SK-N-SH (cell line): ENCODE measurements at regions not wholly inside any gene's neighbourhood (a gene's known extent, or its start where the extent isn't known, plus 50 kb on each side); places are given as distances from the start of the nearest gene placed in this dataset.

Source experiments
- CTCF ChIA-PET: fragments of 300-600, 350-600 bp; formaldehyde crosslinking; extraction: SDS; loops from one replicate; lab custom pipeline; 2021; lab: Yijun Ruan, JAX
- POLR2A ChIA-PET: fragments of 350-600 bp; sonication (Branson Sonifier 250); formaldehyde crosslinking; extraction: SDS; loops from one replicate; lab custom pipeline; 2020; ENCODE audit warnings: antibody characterized with exemption, inconsistent platforms; lab: Yijun Ruan, JAX
- DNase-seq: peaks from one replicate; pipeline ENCODE4 v3.0.0; 2012
- H2AFZ ChIP-seq: fragments of 200-600 bp; sonication (generic); 2 replicates; pipeline ENCODE4 v1.8.1; 2016; ENCODE audit warnings: antibody characterized with exemption, mild to moderate bottlenecking, low read depth
- H3F3A ChIP-seq: fragments of 200-600 bp; sonication (generic); replicated peaks from 2 replicates; pipeline ENCODE3; 2016; ENCODE audit warnings: antibody characterized with exemption, mild to moderate bottlenecking; ENCODE audit not compliant: insufficient read depth
- H3K27ac ChIP-seq, 2 experiments: fragments of 200-500 bp in 1 of 2; fragments of 200-600 bp in 1 of 2; sonication (Bioruptor generic) in 1 of 2; sonication (generic), shearing (Covaris generic) in 1 of 2; 2 replicates each; pipeline versions ENCODE4 v1.5.1 to v1.6.1; 2014 to 2016; ENCODE audit warnings: low read depth in 2 of 2, inconsistent platforms in 1 of 2, low read length in 1 of 2, mild to moderate bottlenecking in 1 of 2, mixed read lengths in 1 of 2
- H3K27me3 ChIP-seq: fragments of 200-600 bp; sonication (generic), shearing (Covaris generic); 2 replicates; pipeline ENCODE4 v1.6.1; 2016; ENCODE audit warnings: mixed run types; ENCODE audit not compliant: insufficient read depth
- H3K36me3 ChIP-seq, 2 experiments: fragments of 200-500 bp in 1 of 2; fragments of 200-600 bp in 1 of 2; sonication (Bioruptor generic) in 1 of 2; sonication (generic) in 1 of 2; replicated peaks in 1 of 2; 2 replicates each; pipeline versions ENCODE3 to v1.5.1; 2014 to 2016; ENCODE audit warnings: low read length in 1 of 2, mild to moderate bottlenecking in 1 of 2; ENCODE audit not compliant: insufficient read depth in 2 of 2, control insufficient read depth in 1 of 2
- H3K4me1 ChIP-seq, 2 experiments: fragments of 200-500 bp in 1 of 2; fragments of 200-600 bp in 1 of 2; sonication (Bioruptor generic) in 1 of 2; sonication (generic), shearing (Covaris generic) in 1 of 2; 2 replicates each; pipeline versions ENCODE4 v1.5.1 to v1.6.1; 2014 to 2016; ENCODE audit warnings: low read depth in 1 of 2, low read length in 1 of 2, mixed run types in 1 of 2; ENCODE audit not compliant: insufficient read depth in 2 of 2, control insufficient read depth in 1 of 2
- H3K4me2 ChIP-seq: fragments of 200-600 bp; sonication (generic), shearing (Covaris generic); 2 replicates; pipeline ENCODE4 v1.6.1; 2017; ENCODE audit warnings: mixed run types
- H3K4me3 ChIP-seq, 2 experiments: fragments of 200-500 bp in 1 of 2; fragments of 200-600 bp in 1 of 2; sonication (Bioruptor generic) in 1 of 2; sonication (generic), shearing (Covaris generic) in 1 of 2; 2 replicates each; pipeline versions ENCODE4 v1.5.1 to v1.8.1; 2014 to 2016; ENCODE audit warnings: low read depth in 2 of 2, inconsistent platforms in 1 of 2, low read length in 1 of 2, mild to moderate bottlenecking in 1 of 2, mixed read lengths in 1 of 2, moderate library complexity in 1 of 2
- H3K79me2 ChIP-seq: fragments of 200-600 bp; sonication (generic); 2 replicates; pipeline ENCODE4 v1.8.1; 2017; ENCODE audit warnings: mild to moderate bottlenecking; ENCODE audit not compliant: insufficient read depth
- H3K9ac ChIP-seq: fragments of 200-600 bp; sonication (generic); 2 replicates; pipeline ENCODE4 v1.6.1; 2017; ENCODE audit warnings: mixed run types
- H3K9me2 ChIP-seq: fragments of 200-600 bp; sonication (generic); 2 replicates; pipeline ENCODE4 v1.6.1; 2017; ENCODE audit warnings: mixed run types
- H3K9me3 ChIP-seq: fragments of 200-600 bp; sonication (generic); 2 replicates; pipeline ENCODE4 v1.6.1; 2017; ENCODE audit warnings: mixed run types, mild to moderate bottlenecking, moderate library complexity
- H4K20me1 ChIP-seq: fragments of 200-600 bp; sonication (generic); 2 replicates; pipeline ENCODE4 v1.6.1; 2017; ENCODE audit warnings: mild to moderate bottlenecking, mixed run types; ENCODE audit not compliant: insufficient read depth
- CTCF ChIP-seq: fragments of 200-600 bp; sonication (generic); IDR thresholded peaks from 2 replicates; pipeline ENCODE4 v1.6.1; 2017; ENCODE audit warnings: antibody characterized with exemption, mild to moderate bottlenecking, moderate library complexity
- ELF1 ChIP-seq: IDR thresholded peaks from 2 replicates; pipeline ENCODE4 v1.4.0; 2012
- EP300 ChIP-seq, 2 experiments: IDR thresholded peaks; 2 replicates each; pipeline versions ENCODE4 v1.4.0 to v1.6.1; 2012; ENCODE audit warnings: borderline replicate concordance in 1 of 2, low read depth in 1 of 2, low read length in 1 of 2
- EZH2phosphoT487 ChIP-seq: fragments of 200-600 bp; sonication (generic); IDR thresholded peaks from 2 replicates; pipeline ENCODE4 v1.6.1; 2017; ENCODE audit warnings: low read depth, mixed run types, mild to moderate bottlenecking, antibody characterized with exemption, moderate library complexity, borderline replicate concordance
- FOXJ3 ChIP-seq: sonication (generic); formaldehyde crosslinking; IDR thresholded peaks from 2 replicates; pipeline ENCODE4 v1.5.1; 2020; ENCODE audit warnings: mild to moderate bottlenecking, missing genetic modification reagents
- GATA2 ChIP-seq: sonication (generic); formaldehyde crosslinking; IDR thresholded peaks from 2 replicates; pipeline ENCODE4 v1.5.0; 2020; ENCODE audit warnings: mild to moderate bottlenecking, missing genetic modification reagents
- IRF3 ChIP-seq: fragments of 150-350 bp; IDR thresholded peaks from 2 replicates; pipeline ENCODE4 v1.6.1; 2016; ENCODE audit warnings: mild to moderate bottlenecking, low read depth, low read length
- MAX ChIP-seq: IDR thresholded peaks from 2 replicates; pipeline ENCODE4 v1.4.0; 2012; ENCODE audit warnings: low read depth
- MXI1 ChIP-seq: IDR thresholded peaks from 2 replicates; pipeline ENCODE4 v1.6.1; 2012; ENCODE audit warnings: mild to moderate bottlenecking, low read depth, low read length, improper control_type of control experiment
- NFIC ChIP-seq: IDR thresholded peaks from 2 replicates; pipeline ENCODE4 v1.4.0; 2012; ENCODE audit warnings: borderline replicate concordance
- NRF1 ChIP-seq: IDR thresholded peaks from 2 replicates; pipeline ENCODE4 v1.6.1; 2012; ENCODE audit warnings: low read depth, mild to moderate bottlenecking, low read length
- RAD21 ChIP-seq: IDR thresholded peaks from 2 replicates; pipeline ENCODE4 v1.6.1; 2012; ENCODE audit warnings: mild to moderate bottlenecking, low read length
- RFX5 ChIP-seq: IDR thresholded peaks from 2 replicates; pipeline ENCODE4 v1.6.1; 2012; ENCODE audit warnings: mild to moderate bottlenecking, improper control_type of control experiment, low read length
- RXRA ChIP-seq: IDR thresholded peaks from 2 replicates; pipeline ENCODE4 v1.4.0; 2012; ENCODE audit warnings: low read depth, mild to moderate bottlenecking, borderline replicate concordance
- SIN3A ChIP-seq: IDR thresholded peaks from 2 replicates; pipeline ENCODE4 v1.6.1; 2012; ENCODE audit warnings: low read depth, mild to moderate bottlenecking, low read length, moderate library complexity, borderline replicate concordance
- TEAD4 ChIP-seq: IDR thresholded peaks from 2 replicates; pipeline ENCODE4 v1.4.0; 2012; ENCODE audit warnings: mild to moderate bottlenecking, borderline replicate concordance; ENCODE audit not compliant: insufficient read depth
- USF1 ChIP-seq: IDR thresholded peaks from 2 replicates; pipeline ENCODE4 v1.4.0; 2012; ENCODE audit warnings: low read depth, borderline replicate concordance
- USF2 ChIP-seq: fragments of 150-350 bp; IDR thresholded peaks from 2 replicates; pipeline ENCODE4 v1.6.1; 2017; ENCODE audit warnings: antibody characterized with exemption, low read length, low read depth, borderline replicate concordance
- WGBS: methylation state at CpG from one replicate; pipeline ENCODE4 v1.1.6; 2017; ENCODE audit warnings: low lambda C conversion rate; 5-methylcytosine and 5-hydroxymethylcytosine counted together

GRCh38 chr16:48447428-48447827 lies 62.2 kb upstream of the SIAH1 start (continued):
- TF ChIP-seq IRF3 (no peak), GATA2 (CRISPR knock-in tag) (no peak), FOXJ3 (CRISPR knock-in tag) (no peak), USF1 (no peak), SIN3A (no peak), MXI1 (no peak), CTCF (no peak), NRF1 (no peak), RAD21 (no peak)
- TF ChIP-seq, all 33 proteins: peak for 0

- no peak for TF ChIP-seq USF1
- TF ChIP-seq NFIC: no peak
- no peak for TF ChIP-seq NRF1
- no peak for TF ChIP-seq USF2
- TF ChIP-seq EZH2phosphoT487: no peak
- TF ChIP-seq EP300 (IDR thresholded peaks at IDR 0.05; ENCODE audit: borderline replicate concordance in 1 of 2, low read depth in 1 of 2, low read length in 1 of 2): no peak
- TF ChIP-seq MAX: no peak
- no peak for TF ChIP-seq ELF1
- no peak for TF ChIP-seq RFX5
- no peak for TF ChIP-seq RXRA
- TF ChIP-seq TEAD4: no peak
- POLR2A ChIA-PET: no interaction called here
- CTCF ChIA-PET: interaction anchor here (1.2 kb wide), 1 partner anchor 177 kb away, joined by 5 read pairs; no protein-coding TSS in a partner anchor
Measured at GRCh38 chr16:48446534-48446920, 61.3 kb upstream of the SIAH1 start.

More at GRCh38 chr16:48446534-48446920, 61.3 kb upstream of the SIAH1 start:
- 84% methylated on average over 5 of the region's 5 CpGs for WGBS
- H3F3A ChIP-seq: peaks cover 8% of the 10 kb centered on the region
- no peaks in the 10 kb centered on the region for H3K9me3 ChIP-seq
- H3K27ac ChIP-seq: no peak overlapping the region
- no peaks in the 10 kb centered on the region for H3K79me2 ChIP-seq
- H3K27me3 ChIP-seq: no peaks in the 10 kb centered on the region
- no peaks in the 10 kb centered on the region for H4K20me1 ChIP-seq
- no peak overlapping the region for H3K9ac ChIP-seq
- H2AFZ ChIP-seq: no peak overlapping the region
- 0 out of 4 replicates have a peak, but pooled peaks cover 0 to 7% of the 10 kb centered on the region in 2 experiments for H3K4me1 ChIP-seq
- no peak for DNase-seq
- no peak overlapping the region for H3K4me2 ChIP-seq
- no peak overlapping the region for H3K4me3 ChIP-seq
- H3K36me3 ChIP-seq: no peaks in the 10 kb centered on the region
- no peaks in the 10 kb centered on the region for H3K9me2 ChIP-seq
